HEK293 (cell line): ENCODE measurements at regions not wholly inside any gene's neighbourhood (a gene's known extent, or its start where the extent isn't known, plus 50 kb on each side); places are given as distances from the start of the nearest gene placed in this dataset.

Experiments
- CTCF ChIP-seq: fragments of 450-650 bp; formaldehyde crosslinking; IDR thresholded peaks from 2 replicates; pipeline ENCODE4 v1.5.1; 2016; ENCODE audit warnings: missing biosample characterization, missing genetic modification characterization
- REST ChIP-seq: fragments of 450-650 bp; formaldehyde crosslinking; IDR thresholded peaks from 2 replicates; pipeline ENCODE4 v1.5.1; 2016; ENCODE audit warnings: missing biosample characterization, missing genetic modification characterization
- ZNF548 ChIP-seq: fragments of 450-650 bp; formaldehyde crosslinking; IDR thresholded peaks from 2 replicates; pipeline ENCODE4 v1.5.1; 2016; ENCODE audit warnings: missing biosample characterization, missing genetic modification characterization
- ZSCAN30 ChIP-seq: fragments of 450-650 bp; IDR thresholded peaks from 2 replicates; pipeline ENCODE4 v1.5.1; 2018; ENCODE audit warnings: missing biosample characterization, mild to moderate bottlenecking, missing genetic modification characterization, moderate library complexity

DNA sequence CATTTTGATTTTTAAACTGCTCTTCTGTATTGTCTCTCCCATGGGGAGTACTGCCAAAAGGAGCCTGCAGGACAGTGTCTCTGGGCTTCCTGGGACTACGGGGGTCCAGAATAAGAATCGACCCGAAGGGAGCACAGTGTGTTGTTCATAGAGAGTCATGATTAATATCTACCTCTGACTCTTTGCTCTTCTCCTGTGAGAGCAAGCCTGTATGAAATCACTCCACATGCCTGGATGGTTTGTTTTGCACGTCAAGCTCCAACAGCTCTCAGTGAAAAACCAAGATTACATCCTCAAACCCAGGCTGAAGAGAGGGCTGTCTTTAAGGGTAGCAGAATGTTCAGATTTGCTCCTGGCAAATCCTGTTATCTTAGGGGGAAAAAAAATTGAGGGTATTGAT is 1860.0 kb upstream of the WWC1 start:
- no peak for TF ChIP-seq REST
- TF ChIP-seq ZSCAN30 (tag by site-specific recombination) = no peak
- no peak for TF ChIP-seq CTCF (tag by site-specific recombination)
- no peak for TF ChIP-seq ZNF548
